Hepatocyte (in vitro differentiated cells): ENCODE measurements at regions not wholly inside any gene's neighbourhood (a gene's known extent, or its start where the extent isn't known, plus 50 kb on each side); places are given as distances from the start of the nearest gene placed in this dataset.
"Not testable (repeated sequence)": the region's sequence is repeated elsewhere in the genome, so short reads cannot be mapped to it uniquely, and the experiment has no call there.

Experiments
- DNase-seq: peaks from one replicate; pipeline ENCODE4 v3.0.0-alpha.2; 2016; ENCODE audit warnings: low spot score
- H2AFZ ChIP-seq: fragments of 200-600 bp; sonication (generic); 2 replicates; pipeline ENCODE4 v1.6.0; 2016; ENCODE audit warnings: antibody characterized with exemption, mild to moderate bottlenecking
- H3K27ac ChIP-seq: fragments of 200-600 bp; sonication (generic); 2 replicates; pipeline ENCODE4 v1.5.1; 2016; ENCODE audit warnings: mild to moderate bottlenecking
- H3K27me3 ChIP-seq: fragments of 200-600 bp; sonication (generic); 2 replicates; pipeline ENCODE4 v1.6.1; 2016
- H3K36me3 ChIP-seq: fragments of 200-600 bp; sonication (generic); replicated peaks from 2 replicates; pipeline ENCODE4 v1.5.1; 2016; ENCODE audit warnings: low read depth; ENCODE audit not compliant: insufficient read depth
- H3K4me1 ChIP-seq: fragments of 200-600 bp; sonication (generic); 2 replicates; pipeline ENCODE4 v1.5.1; 2016; ENCODE audit warnings: mild to moderate bottlenecking, moderate library complexity; ENCODE audit not compliant: insufficient read depth
- H3K4me2 ChIP-seq: fragments of 200-600 bp; sonication (generic); 2 replicates; pipeline ENCODE4 v1.6.0; 2016
- H3K4me3 ChIP-seq: fragments of 200-600 bp; sonication (generic); 2 replicates; pipeline ENCODE4 v1.5.1; 2016; ENCODE audit warnings: mild to moderate bottlenecking
- H3K79me2 ChIP-seq: fragments of 200-600 bp; sonication (generic); 2 replicates; pipeline ENCODE4 v1.6.0; 2017; ENCODE audit warnings: mild to moderate bottlenecking
- H3K9me2 ChIP-seq: fragments of 200-600 bp; sonication (generic); replicated peaks from 2 replicates; pipeline ENCODE4 v1.6.0; 2017; ENCODE audit warnings: mild to moderate bottlenecking; ENCODE audit not compliant: insufficient read depth
- H3K9me3 ChIP-seq: fragments of 200-600 bp; sonication (generic); 2 replicates; pipeline ENCODE4 v1.5.1; 2016; ENCODE audit warnings: low read depth, mild to moderate bottlenecking
- H4K20me1 ChIP-seq: fragments of 200-600 bp; sonication (generic); 2 replicates; pipeline ENCODE4 v1.6.0; 2016; ENCODE audit warnings: mild to moderate bottlenecking; ENCODE audit not compliant: insufficient read depth, poor library complexity, severe bottlenecking
- EZH2 ChIP-seq: fragments of 200-600 bp; sonication (generic); IDR thresholded peaks from 2 replicates; pipeline ENCODE4 v1.6.1; 2016; ENCODE audit warnings: antibody characterized with exemption, mild to moderate bottlenecking, borderline replicate concordance
- EZH2phosphoT487 ChIP-seq: fragments of 200-600 bp; sonication (generic); IDR thresholded peaks from one replicate; pipeline ENCODE4 v1.6.1; 2018; ENCODE audit warnings: antibody characterized with exemption, mild to moderate bottlenecking, low read depth, moderate library complexity; ENCODE audit not compliant: unreplicated experiment, severe bottlenecking
- WGBS: methylation state at CpG from one replicate; pipeline ENCODE4 v1.1.6; 2016; ENCODE audit warnings: low lambda C conversion rate; ENCODE audit errors: missing lambda C conversion rate; 5-methylcytosine and 5-hydroxymethylcytosine counted together
- TF ChIP-seq, protein P1 (sequence below): fragments of 200-600 bp; sonication (generic); IDR thresholded peaks from 2 replicates; pipeline ENCODE4 v1.5.1; 2016; ENCODE audit warnings: antibody characterized with exemption, mild to moderate bottlenecking; ENCODE audit not compliant: poor library complexity

DNA sequence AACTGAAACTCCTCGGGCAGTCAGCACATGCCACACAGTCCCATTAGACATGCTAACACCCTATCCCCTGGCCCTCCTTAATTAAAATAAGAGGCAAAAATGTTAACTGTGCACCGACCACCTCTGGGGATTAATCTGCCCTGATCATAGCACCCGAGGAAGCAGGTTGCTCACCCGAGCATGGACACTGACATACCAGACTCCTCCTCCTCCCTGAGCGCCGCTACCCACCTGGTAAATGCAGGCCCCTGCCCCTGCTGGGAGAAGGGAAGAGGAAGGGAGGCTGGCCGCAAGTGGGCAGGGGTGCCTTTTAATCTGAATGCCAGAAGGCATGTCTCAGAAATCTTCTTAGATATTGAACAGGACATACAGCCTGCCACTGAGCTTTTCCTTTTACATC lies 360.9 kb downstream of the RRAGC start:
- TF ChIP-seq EZH2 (no peak), EZH2phosphoT487 (no peak)
- TF ChIP-seq, protein P1, sequence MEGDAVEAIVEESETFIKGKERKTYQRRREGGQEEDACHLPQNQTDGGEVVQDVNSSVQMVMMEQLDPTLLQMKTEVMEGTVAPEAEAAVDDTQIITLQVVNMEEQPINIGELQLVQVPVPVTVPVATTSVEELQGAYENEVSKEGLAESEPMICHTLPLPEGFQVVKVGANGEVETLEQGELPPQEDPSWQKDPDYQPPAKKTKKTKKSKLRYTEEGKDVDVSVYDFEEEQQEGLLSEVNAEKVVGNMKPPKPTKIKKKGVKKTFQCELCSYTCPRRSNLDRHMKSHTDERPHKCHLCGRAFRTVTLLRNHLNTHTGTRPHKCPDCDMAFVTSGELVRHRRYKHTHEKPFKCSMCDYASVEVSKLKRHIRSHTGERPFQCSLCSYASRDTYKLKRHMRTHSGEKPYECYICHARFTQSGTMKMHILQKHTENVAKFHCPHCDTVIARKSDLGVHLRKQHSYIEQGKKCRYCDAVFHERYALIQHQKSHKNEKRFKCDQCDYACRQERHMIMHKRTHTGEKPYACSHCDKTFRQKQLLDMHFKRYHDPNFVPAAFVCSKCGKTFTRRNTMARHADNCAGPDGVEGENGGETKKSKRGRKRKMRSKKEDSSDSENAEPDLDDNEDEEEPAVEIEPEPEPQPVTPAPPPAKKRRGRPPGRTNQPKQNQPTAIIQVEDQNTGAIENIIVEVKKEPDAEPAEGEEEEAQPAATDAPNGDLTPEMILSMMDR = no peak
- H3K79me2 ChIP-seq = no peaks in the 10 kb centered on the region
- H3K27me3 ChIP-seq = peaks cover 42% of the 10 kb centered on the region
- H3K9me3 ChIP-seq = no peaks in the 10 kb centered on the region
- H3K27ac ChIP-seq = no peak overlapping the region
- H2AFZ ChIP-seq = no peak overlapping the region
- no peaks in the 10 kb centered on the region for H3K9me2 ChIP-seq
- no peak overlapping the region for H3K4me3 ChIP-seq
- no peak for DNase-seq
- no peaks in the 10 kb centered on the region for H4K20me1 ChIP-seq
- H3K4me1 ChIP-seq = no peaks in the 10 kb centered on the region
- no peaks in the 10 kb centered on the region for H3K36me3 ChIP-seq
- no peak overlapping the region for H3K4me2 ChIP-seq
- WGBS = 54% methylated on average over 7 of the region's 7 CpGs

DNA sequence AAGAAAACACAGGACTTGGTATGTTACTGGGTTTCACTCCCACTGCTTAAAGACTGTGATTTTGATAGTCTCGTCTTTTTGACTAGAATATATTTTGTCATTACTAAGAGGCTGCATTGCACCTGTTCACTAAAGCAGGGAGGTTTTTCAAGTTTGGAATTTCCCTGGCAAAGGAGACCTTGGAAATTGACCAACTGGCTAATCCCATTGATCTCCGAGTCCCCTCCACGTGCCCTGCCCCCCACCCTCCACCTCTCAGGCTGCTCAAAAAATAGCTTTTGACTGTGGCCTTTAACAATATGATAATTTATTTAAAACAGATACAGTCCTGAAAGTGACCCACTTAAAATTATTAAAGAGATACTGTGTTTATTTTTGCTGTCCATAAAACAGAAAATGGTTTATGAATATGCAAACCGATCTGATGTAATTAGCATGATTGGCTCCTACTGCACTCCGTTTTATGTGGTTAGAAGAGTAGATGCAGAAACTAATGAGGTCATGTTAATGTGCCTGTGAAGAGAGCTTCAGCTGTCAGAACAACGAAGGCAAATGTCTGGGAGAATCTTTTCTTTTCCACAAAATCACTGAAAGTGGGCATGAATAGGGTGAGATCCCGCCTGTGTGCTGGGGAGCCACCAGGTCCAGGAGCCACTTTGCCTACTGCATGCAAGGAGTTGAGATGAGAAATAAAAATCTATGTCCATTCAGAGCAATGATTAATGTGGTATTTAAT lies 361.5 kb downstream of the RRAGC start:
- no peak overlapping the region for H2AFZ ChIP-seq
- H3K27me3 ChIP-seq = peaks cover 37% of the 10 kb centered on the region
- H3K9me2 ChIP-seq = no peaks in the 10 kb centered on the region
- DNase-seq = no peak
- no peak overlapping the region for H3K4me3 ChIP-seq
- TF ChIP-seq EZH2phosphoT487 (no peak), EZH2 (no peak)
- TF ChIP-seq, protein P1 = no peak
- no peaks in the 10 kb centered on the region for H4K20me1 ChIP-seq
- 67% methylated on average over 7 of the region's 7 CpGs for WGBS
- H3K27ac ChIP-seq = no peak overlapping the region
- H3K4me1 ChIP-seq = no peaks in the 10 kb centered on the region
- no peaks in the 10 kb centered on the region for H3K79me2 ChIP-seq
- no peak overlapping the region for H3K4me2 ChIP-seq
- no peaks in the 10 kb centered on the region for H3K9me3 ChIP-seq
- no peaks in the 10 kb centered on the region for H3K36me3 ChIP-seq

DNA sequence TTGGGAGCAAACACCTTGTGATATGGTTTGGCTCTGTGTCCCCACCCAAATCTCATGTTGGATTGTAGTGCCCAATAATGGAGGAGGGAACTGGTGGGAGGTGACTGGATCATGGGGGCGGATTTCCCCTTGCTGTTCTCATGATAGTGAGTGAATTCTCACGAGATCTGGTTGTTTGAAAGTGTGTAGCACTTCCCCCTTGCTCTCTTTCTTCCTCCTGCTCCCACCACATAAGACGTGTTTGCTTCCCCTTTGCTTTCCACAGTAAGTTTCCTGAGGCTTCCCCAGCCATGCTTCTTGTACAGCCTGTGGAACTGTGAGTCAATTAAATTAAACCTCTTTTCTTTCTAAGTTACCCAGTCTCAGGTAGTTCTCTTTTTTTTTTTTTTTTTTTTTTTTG lies 366.3 kb downstream of the RRAGC start:
- not testable (repeated sequence) for H3K4me2 ChIP-seq, H3K27ac ChIP-seq, H3K9me3 ChIP-seq, H3K9me2 ChIP-seq, H3K4me1 ChIP-seq, H2AFZ ChIP-seq, H4K20me1 ChIP-seq, DNase-seq, H3K4me3 ChIP-seq, H3K36me3 ChIP-seq, H3K79me2 ChIP-seq, H3K27me3 ChIP-seq
- 89% methylated on average over 3 of the region's 3 CpGs for WGBS

GRCh38 chr1:38489844-38490270 lies 369.7 kb downstream of the RRAGC start:
- Histone ChIP-seq H3K27ac (no peak overlapping the region), H4K20me1 (no peaks in the 10 kb centered on the region), H3K9me3 (no peaks in the 10 kb centered on the region), H3K4me3 (no peak overlapping the region), H3K4me2 (no peak overlapping the region), H3K27me3 (peaks cover 23% of the 10 kb centered on the region), H3K4me1 (no peaks in the 10 kb centered on the region), H3K9me2 (no peaks in the 10 kb centered on the region), H3K36me3 (no peaks in the 10 kb centered on the region), H2AFZ (no peak overlapping the region), H3K79me2 (no peaks in the 10 kb centered on the region)
- TF ChIP-seq EZH2phosphoT487 = no peak
- TF ChIP-seq, protein P1 = peak; percentile 41
- DNase-seq = peak; percentile 30
- WGBS = 66% methylated on average over 6 of the region's 6 CpGs
